GM12874 (cell line): ENCODE measurements at regions not wholly inside any gene's neighbourhood (a gene's known extent, or its start where the extent isn't known, plus 50 kb on each side); places are given as distances from the start of the nearest gene placed in this dataset.

Experiments used
- CTCF ChIP-seq: IDR thresholded peaks from 2 replicates; pipeline ENCODE4 v1.5.1; 2011; ENCODE audit warnings: low read depth, mild to moderate bottlenecking, control low read depth, low read length, moderate library complexity; ENCODE audit not compliant: insufficient read depth

GRCh38 chrX:45846328-45846727 is 645.7 kb upstream of the DIPK2B start:
- TF ChIP-seq CTCF, result no peak

- no peak for TF ChIP-seq CTCF
These were observed 644.5 kb upstream of the DIPK2B start for GRCh38 chrX:45845142-45845541.

GRCh38 chrX:45843518-45843917 is 642.8 kb upstream of the DIPK2B start:
- TF ChIP-seq CTCF, result no peak

- TF ChIP-seq CTCF, result no peak
These were observed 642.2 kb upstream of the DIPK2B start for GRCh38 chrX:45842926-45843315.

- TF ChIP-seq CTCF, result no peak
These were observed 641.7 kb upstream of the DIPK2B start for GRCh38 chrX:45842207-45842925.

GRCh38 chrX:45840411-45840950 is 639.8 kb upstream of the DIPK2B start:
- no peak for TF ChIP-seq CTCF

GRCh38 chrX:45830343-45830742 is 629.7 kb upstream of the DIPK2B start:
- TF ChIP-seq CTCF, result no peak
